RKO (cell line): ENCODE measurements at regions not wholly inside any gene's neighbourhood (a gene's known extent, or its start where the extent isn't known, plus 50 kb on each side); places are given as distances from the start of the nearest gene placed in this dataset.

Experiments
- DNase-seq: peaks from one replicate; pipeline ENCODE4 v3.0.0-alpha.2; 2016; ENCODE audit warnings: low spot score

GRCh38 chr2:16333681-16334080 is 332.0 kb downstream of the CYRIA start:
- no peak for DNase-seq

DNA sequence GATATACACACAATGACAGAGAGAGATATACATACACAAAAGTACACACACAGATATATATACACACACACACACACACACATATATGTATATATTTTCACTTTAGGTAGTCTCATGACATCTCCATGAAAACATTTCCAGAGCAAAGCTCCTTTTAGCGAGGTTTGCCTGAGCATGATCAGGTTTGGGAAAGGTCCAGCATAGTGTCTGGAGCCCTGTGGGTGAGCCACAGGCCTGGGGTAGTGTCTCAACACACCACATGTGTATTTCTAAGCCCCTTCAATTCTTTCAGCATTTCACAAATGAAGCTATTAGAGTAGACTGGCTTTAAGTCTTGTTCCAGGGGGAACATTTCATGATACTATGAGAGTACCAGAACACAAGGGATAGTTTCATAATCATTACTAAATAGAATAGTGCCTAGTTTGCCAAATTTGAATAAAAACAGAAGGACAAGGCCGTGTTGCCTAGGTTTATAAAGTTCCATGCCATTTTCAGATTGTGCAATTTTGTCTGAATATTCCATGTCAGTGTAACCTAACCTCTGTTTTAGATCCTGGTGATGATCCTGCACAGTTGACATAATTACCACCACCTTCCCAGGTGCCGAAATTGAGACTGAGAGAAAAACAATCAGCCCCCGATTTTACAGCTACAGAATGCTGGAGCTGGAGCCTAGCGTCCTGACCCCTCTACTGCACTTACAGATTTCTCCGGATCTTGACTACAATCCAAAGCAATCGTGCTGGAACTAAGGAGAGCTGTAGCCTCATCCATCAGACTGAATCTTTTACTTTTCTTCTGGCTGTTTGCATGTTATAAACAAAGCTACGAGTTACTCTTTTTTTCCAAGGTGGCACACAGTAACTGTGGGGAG is 332.7 kb downstream of the CYRIA start:
- no peak for DNase-seq

DNA sequence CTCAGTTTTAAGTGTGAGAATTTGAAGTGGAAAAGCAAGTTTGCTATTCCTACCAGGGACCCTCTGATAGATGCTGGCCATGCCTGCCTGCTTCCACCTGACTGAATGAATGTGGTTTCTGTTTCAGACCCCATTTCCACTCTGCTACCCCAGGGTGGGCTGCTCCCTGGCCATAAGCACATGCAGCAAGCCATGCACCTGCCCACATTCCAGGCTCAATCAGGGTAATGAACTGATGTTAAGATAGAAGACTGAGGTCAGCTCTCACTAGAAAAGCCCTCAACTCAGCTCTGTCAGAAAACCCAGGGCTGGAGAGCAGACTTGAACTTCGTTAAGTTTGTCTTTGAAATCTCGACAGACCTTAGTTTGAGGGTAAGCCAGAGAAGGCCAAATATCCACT is 333.9 kb downstream of the CYRIA start:
- DNase-seq = no peak

- DNase-seq = no peak
Measured at GRCh38 chr2:16330982-16331381, 334.7 kb downstream of the CYRIA start.

DNA sequence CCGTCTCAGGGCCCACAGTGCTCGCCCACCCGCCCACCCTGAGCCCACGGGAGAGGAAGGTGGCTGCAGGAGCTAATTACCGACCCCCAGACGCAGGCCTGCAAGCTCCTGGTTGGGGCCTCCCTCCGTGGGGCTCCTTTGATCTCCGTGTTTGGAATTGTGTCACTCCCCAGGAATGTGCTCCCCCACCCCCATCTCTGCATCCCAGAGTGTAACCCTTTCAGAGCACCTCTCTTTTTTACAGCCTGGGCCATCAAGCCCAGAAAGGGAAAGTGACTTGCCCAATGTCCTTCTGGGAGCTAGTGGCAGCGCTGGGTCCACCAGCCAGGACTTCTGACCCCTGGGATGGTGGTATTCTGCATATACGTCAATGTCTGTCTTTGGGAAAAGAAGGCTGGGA is 335.1 kb downstream of the CYRIA start:
- no peak for DNase-seq

- DNase-seq = no peak
Measured at GRCh38 chr2:16330012-16330411, 335.6 kb downstream of the CYRIA start.

DNA sequence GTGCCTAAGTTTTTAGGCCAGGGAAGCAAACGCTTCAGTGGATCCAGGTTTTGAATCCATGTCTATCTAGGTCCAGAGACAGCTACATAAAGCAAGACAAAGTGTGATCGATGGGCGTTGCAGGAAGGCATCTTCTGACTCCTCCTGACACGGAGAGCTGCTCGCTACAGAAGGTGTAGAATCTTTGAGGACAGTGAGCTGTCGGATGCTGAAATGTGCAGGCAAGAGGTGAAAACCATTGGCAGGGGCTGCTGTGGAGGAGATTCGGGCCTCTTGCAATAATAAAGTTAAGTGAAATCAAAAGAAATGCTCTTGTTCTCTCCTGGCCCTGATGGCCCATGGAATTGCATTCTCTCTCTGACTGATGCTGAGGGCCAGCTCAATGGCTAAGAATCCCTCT is 336.2 kb downstream of the CYRIA start:
- no peak for DNase-seq

DNA sequence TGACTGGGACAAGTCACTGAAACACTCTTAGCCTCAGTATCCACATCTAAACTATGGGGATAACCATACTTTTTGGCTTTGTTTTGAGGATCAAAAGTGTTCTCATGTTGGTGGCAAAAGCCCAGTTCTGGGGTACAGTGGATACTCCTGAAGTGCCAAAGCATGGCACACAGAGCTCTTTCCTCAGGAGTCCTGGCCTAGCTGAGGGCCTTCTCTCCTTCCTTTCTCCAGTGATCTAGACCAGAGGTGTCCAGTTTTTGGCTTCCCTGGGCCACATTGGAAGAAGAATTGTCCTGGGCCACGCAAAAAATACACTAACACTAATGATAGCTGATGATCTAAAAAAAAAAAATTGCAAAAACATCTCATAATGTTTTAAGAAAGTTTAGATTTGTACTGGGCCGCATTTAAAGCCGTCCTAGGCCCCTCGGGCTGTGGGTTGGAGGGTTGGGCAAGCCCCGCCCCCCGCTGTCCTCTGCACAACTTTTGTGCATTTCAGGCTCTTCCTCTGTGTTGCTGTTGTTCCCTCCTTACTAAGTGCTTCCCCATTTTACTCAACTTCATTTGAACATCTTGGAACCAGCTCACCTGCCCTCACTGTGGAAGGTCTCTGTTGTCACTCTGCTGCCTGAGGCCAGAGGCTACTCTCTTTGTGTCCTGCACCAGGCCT is 337.0 kb downstream of the CYRIA start:
- no peak for DNase-seq

DNA sequence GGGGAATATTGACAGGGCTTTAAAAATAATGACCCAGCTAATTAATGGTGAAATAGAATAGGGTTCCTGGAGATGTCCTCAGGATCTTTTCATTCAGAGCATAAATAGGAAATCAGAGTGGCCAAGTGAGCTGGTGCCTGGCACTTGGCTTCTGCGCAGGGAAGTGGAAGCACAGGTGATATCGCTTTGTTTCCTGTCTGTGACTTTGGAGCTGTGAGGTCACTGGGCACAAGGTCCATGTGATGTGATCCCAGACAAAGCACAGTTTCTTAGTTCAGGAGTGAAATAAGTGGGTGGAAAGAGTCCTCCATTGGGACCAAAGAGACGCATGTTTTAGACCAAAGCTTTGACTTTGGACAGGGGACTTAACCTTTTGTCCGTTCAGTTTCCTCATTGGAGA is 338.3 kb downstream of the CYRIA start:
- DNase-seq = no peak

DNA sequence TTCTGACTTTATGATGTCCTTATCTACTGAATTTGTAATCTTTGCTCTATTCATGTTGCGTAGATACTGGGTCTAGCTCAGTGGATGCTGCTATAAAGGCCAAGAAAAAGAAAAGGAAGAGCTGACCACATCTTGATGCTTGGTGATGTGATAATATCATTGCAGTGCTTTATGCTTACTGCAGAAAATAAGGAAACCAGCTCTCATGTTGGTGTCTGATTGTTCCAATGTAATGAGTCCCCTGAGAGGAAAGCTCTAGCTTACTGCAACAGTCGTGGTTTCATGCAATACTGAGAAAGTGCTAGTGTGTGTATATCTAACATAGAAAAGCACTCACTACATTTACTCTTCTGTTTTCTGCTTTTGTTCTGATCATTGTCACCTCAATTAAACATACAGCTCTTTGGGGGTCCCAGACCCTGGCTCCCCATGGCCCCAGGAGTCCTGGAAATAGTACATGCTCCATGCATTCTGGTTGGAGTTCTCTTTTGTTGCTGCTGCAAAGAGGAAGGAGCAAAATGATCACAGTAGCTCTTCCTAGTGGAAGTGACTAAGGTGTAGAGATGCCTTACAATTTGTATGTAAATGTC is 338.8 kb downstream of the CYRIA start:
- DNase-seq = no peak

GRCh38 chr2:16325976-16326510 is 339.6 kb downstream of the CYRIA start:
- no peak for DNase-seq

- no peak for DNase-seq
Measured at GRCh38 chr2:16325016-16325975, 340.3 kb downstream of the CYRIA start.

DNA sequence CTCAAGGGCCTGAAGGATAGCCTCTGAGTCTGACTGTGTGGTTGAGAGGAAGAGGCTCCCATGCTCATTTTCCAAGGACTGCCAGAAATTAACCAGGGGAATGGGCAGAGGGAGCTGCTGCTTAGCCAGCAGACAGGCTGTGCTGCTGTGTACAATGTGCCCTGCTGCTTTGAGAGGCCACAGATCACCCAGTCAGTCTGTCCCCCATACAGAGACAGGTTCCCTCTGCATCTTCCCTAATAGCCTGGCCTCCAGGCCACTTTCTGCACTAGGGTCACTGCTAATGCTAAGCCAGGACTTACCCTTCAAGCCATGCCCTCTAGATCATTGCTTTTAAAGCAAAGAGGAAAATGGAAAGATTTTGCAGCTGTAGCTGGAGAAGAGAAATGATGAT is 341.1 kb downstream of the CYRIA start:
- no peak for DNase-seq

- no peak for DNase-seq
Measured at GRCh38 chr2:16323551-16324543, 341.8 kb downstream of the CYRIA start.

DNA sequence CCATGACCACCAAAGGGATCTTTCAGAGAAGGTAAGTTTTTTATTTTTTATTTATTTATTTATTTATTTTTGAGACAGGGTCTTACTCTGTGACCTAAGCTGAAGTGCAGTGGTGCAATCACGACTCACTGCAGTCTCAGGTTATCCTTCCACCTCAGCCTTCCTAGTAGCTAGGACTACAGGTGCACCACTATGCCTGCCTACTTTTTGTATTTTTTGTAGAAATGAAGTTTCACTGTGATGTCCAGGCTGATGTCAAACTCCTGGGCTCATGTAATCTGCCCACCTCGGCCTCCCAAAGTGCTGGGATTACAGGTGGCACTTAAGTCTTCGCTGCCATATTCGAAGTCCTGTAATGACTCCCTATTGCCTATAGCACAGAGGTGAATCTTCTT is 342.5 kb downstream of the CYRIA start:
- DNase-seq = no peak

DNA sequence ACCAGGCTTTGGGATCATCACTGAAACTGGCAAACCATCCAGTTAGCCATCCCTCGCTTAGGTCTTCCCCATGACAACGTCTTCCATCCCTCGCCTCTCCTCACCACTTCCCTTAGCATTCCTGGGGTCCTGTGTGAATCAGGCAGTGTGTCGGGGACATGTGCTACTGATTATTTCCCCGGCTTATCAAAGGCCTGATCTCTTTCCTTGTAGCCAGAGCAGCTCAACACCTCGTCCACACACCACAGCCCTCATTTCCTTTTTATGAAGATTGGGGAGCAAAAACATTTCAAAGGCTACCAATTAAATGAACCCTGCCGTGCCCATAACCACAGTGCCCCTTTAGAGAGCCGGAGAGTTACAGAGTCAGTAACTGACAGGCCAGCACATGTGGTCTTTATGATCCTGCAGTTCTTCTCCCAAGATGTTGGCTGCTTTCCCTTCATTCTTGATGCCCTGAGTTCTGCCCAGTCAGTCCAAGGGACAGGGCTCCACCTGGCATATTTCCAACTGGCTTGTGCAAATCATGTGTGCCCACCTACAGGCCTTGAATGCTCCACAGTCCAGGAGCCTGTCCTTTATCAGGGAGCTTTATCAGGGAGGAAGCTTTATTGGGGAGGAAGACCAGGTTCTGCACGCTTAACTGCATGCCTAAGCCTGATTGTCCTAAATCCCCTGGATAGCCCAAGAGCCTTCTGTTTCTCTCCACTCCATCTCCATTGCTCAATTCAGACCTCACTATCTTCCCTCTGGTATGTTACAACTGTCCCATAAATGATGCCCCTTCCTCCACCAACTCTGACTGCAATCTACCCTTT is 343.1 kb downstream of the CYRIA start:
- DNase-seq = no peak

DNA sequence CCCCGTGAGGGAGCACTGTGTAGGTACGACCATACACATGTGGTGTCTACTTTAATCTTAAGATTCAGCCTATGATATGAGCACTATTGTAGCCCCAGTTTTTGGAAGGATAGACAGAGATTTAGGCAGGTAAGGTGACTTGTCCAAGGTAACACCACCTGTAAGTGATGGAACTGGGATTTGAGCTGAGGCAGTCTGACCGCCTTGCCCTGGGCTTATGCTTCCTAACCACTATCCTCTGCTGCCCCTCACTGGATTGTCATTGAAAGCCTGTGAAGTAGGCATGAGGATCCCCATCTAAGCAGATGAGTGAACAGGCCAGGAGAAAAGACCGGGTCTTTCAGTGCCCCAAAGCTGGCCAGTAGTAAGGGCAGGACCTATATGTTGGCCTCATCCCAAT is 343.8 kb downstream of the CYRIA start:
- DNase-seq = no peak

DNA sequence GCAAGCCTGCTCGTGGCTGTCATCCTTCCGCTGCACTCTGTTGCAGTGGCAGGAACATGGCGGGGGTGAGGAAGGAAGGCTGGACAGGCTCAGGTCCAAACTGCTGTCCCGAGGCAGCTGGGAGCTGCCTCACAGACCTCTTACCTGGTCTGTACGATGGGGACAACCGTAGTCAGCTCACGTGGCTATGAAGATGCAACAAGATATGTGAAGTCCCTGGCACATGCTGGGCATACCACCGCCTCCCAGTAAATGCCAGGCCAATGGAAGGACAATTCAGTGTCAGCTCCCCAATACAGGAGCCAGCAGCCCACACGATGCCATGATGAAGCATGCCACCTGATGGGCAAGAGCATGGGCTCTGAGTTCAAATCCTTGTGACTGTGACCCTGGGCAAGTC is 344.4 kb downstream of the CYRIA start:
- no peak for DNase-seq

GRCh38 chr2:16320716-16321115 is 344.9 kb downstream of the CYRIA start:
- no peak for DNase-seq
